B cell (primary cell): ENCODE measurements at regions not wholly inside any gene's neighbourhood (a gene's known extent, or its start where the extent isn't known, plus 50 kb on each side); places are given as distances from the start of the nearest gene placed in this dataset.

Experiments used
- ATAC-seq: fragments of 200-7000 bp; cut with Tn5 transposase; one replicate; pipeline ENCODE4 v1.10.0; 2021; ENCODE audit warnings: low read depth, mild to moderate bottlenecking, moderate number of reproducible peaks, moderate library complexity
- CTCF ChIA-PET: fragments of 350-600 bp; sonication (Branson Sonifier 250); formaldehyde crosslinking; loops from one replicate; lab custom pipeline; 2021; ENCODE audit warnings: antibody characterized with exemption, inconsistent platforms; lab: Charles Lee
- POLR2A ChIA-PET: fragments of 350-600 bp; sonication (Branson Sonifier 250); formaldehyde crosslinking; loops from one replicate; lab custom pipeline; 2021; ENCODE audit warnings: antibody characterized with exemption; lab: Charles Lee
- DNase-seq: peaks from one replicate; pipeline ENCODE4 v3.0.0; 2013
- H2AFZ ChIP-seq: 2 replicates; pipeline ENCODE4 v1.6.1; 2012; ENCODE audit warnings: mild to moderate bottlenecking, low read depth, low read length; ENCODE audit not compliant: insufficient read depth, poor library complexity, severe bottlenecking
- H3K27ac ChIP-seq, 2 donors: 1 replicate in 1 of 2; 2 replicates in 1 of 2; pipeline ENCODE4 v1.5.1; 2012 to 2013; ENCODE audit warnings: low read length in 2 of 2, mild to moderate bottlenecking in 2 of 2, moderate library complexity in 1 of 2
- H3K27me3 ChIP-seq, 4 experiments: fragments of 200-600 bp in 1 of 4; sonication (generic) in 1 of 4; replicated peaks in 1 of 4; 1 replicate in 2 of 4; 2 replicates in 2 of 4; pipeline versions ENCODE4 v1.6.1 to v1.7.0; 2013 to 2016; ENCODE audit warnings: low read length in 3 of 4, mild to moderate bottlenecking in 2 of 4, mixed read lengths in 1 of 4, moderate library complexity in 1 of 4; ENCODE audit not compliant: insufficient read depth in 4 of 4, control insufficient read depth in 3 of 4; ENCODE audit errors: control extremely low read depth in 1 of 4
- H3K36me3 ChIP-seq, 2 experiments: replicated peaks in 1 of 2; 1 replicate in 1 of 2; 2 replicates in 1 of 2; pipeline versions ENCODE4 v1.6.1 to v1.7.1; 2013; ENCODE audit warnings: low read length in 1 of 2; ENCODE audit not compliant: insufficient read depth in 2 of 2, control insufficient read depth in 1 of 2; ENCODE audit errors: control extremely low read depth in 1 of 2, extremely low read depth in 1 of 2
- H3K4me1 ChIP-seq, 2 donors: fragments of 200-600 bp in 1 of 2; sonication (generic) in 1 of 2; 1 replicate in 1 of 2; 2 replicates in 1 of 2; pipeline versions ENCODE4 v1.5.1 to v1.6.1; 2013 to 2017; ENCODE audit warnings: low read length in 2 of 2; ENCODE audit not compliant: control insufficient read depth in 2 of 2, insufficient read depth in 2 of 2
- H3K4me2 ChIP-seq: replicated peaks from 2 replicates; pipeline ENCODE3; 2012; ENCODE audit warnings: mild to moderate bottlenecking, low read depth, low read length; ENCODE audit not compliant: poor library complexity, severe bottlenecking
- H3K4me3 ChIP-seq, 5 experiments: fragments of 200-600 bp in 1 of 5; sonication (generic) in 1 of 5; 1 replicate in 3 of 5; 2 replicates in 2 of 5; pipeline versions ENCODE4 v1.5.1 to v1.7.0; 2011 to 2016; ENCODE audit warnings: low read length in 4 of 5, mild to moderate bottlenecking in 4 of 5, low read depth in 2 of 5, control low read depth in 1 of 5, moderate library complexity in 1 of 5; ENCODE audit not compliant: insufficient read depth in 1 of 5; ENCODE audit errors: control extremely low read depth in 1 of 5, extremely low read depth in 1 of 5
- H3K79me2 ChIP-seq: fragments of 200-600 bp; sonication (generic); one replicate; pipeline ENCODE4 v1.6.0; 2016; ENCODE audit warnings: low read length; ENCODE audit not compliant: control insufficient read depth, insufficient read depth
- H3K9ac ChIP-seq: fragments of 200-600 bp; sonication (generic); 2 replicates; pipeline ENCODE4 v1.6.1; 2017; ENCODE audit warnings: mild to moderate bottlenecking, low read length, moderate library complexity
- H3K9me3 ChIP-seq, 3 donors: one replicate each; pipeline versions ENCODE4 v1.6.1 to v1.7.1; 2013; ENCODE audit warnings: low read length in 2 of 3; ENCODE audit not compliant: control insufficient read depth in 2 of 3, insufficient read depth in 1 of 3; ENCODE audit errors: control extremely low read depth in 1 of 3
- H4K20me1 ChIP-seq: 2 replicates; pipeline ENCODE4 v1.6.0; 2012; ENCODE audit warnings: mild to moderate bottlenecking, low read length; ENCODE audit not compliant: insufficient read depth, control insufficient read depth, poor library complexity, severe bottlenecking
- H3K27ac Mint-ChIP-seq: one replicate; pipeline ENCODE4 v1.8.0; 2021; ENCODE audit warnings: mixed read lengths
- H3K27me3 Mint-ChIP-seq: one replicate; pipeline ENCODE4 v1.8.0; 2021; ENCODE audit warnings: mixed read lengths
- H3K4me1 Mint-ChIP-seq: one replicate; pipeline ENCODE4 v1.8.0; 2021; ENCODE audit warnings: mixed read lengths
- H3K4me3 Mint-ChIP-seq: one replicate; pipeline ENCODE4 v1.8.0; 2021; ENCODE audit warnings: mixed read lengths
- H3K9me3 Mint-ChIP-seq: one replicate; pipeline ENCODE4 v1.8.0; 2022; ENCODE audit warnings: mixed read lengths; ENCODE audit not compliant: insufficient read depth
- EZH2 ChIP-seq: IDR thresholded peaks from 2 replicates; pipeline ENCODE4 v1.6.1; 2012; ENCODE audit warnings: borderline replicate concordance, low read depth, mild to moderate bottlenecking, moderate library complexity, low read length; ENCODE audit not compliant: insufficient read depth, poor library complexity, severe bottlenecking
- WGBS: methylation state at CpG from one replicate; pipeline ENCODE4 v1.1.5; 2013; ENCODE audit warnings: missing lambda C conversion rate; ENCODE audit not compliant: insufficient coverage; 5-methylcytosine and 5-hydroxymethylcytosine counted together
- intact Hi-C: fragments of 100-400 bp; cut with micrococcal nuclease; formaldehyde crosslinking; loops from one replicate; pipeline ENCODE4 v1.10.0; 2022
- TF ChIP-seq, protein P1 (sequence below): fragments of 200-600 bp; IDR thresholded peaks from one replicate; pipeline ENCODE4 v1.8.0; 2022; ENCODE audit warnings: antibody characterized with exemption, mild to moderate bottlenecking

DNA sequence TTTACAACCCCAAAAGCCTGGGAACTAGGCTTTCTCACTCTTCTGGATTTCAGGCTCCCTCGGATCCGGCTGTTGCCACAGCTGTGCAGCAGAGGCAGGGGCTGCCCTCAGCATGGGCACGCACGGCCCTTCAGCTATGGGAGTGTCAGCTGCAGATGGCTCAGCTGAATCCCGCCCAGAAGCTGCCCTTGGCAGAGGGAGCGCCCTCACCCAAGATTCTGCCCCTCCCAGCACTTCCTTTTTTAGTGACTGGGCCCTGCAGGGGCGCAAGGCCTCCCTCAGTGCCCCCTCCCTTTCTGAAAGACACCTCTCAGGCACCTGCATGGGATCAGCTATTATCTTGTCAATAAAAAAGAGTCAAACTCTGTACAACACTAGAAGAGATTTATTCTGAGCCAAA lies 67.9 kb upstream of the THBS2 start:
- no peak for ATAC-seq
- Histone ChIP-seq H3K9me3 (peaks cover 0 to 6% (median 0%) of the 10 kb centered on the region in 3 donors), H3K79me2 (no peaks in the 10 kb centered on the region), H3K36me3 (no peaks in the 10 kb centered on the region), H3K4me3 (no peak overlapping the region), H4K20me1 (no peaks in the 10 kb centered on the region), H3K4me2 (no peak overlapping the region), H3K27ac (no peak overlapping the region), H3K4me1 (no peaks in the 10 kb centered on the region), H3K27me3 (no peaks in the 10 kb centered on the region), H2AFZ (no peak overlapping the region), H3K9ac (no peak overlapping the region)
- CTCF ChIA-PET, result no interaction called here
- H3K4me3 Mint-ChIP-seq, result no peak overlapping the region
- TF ChIP-seq EZH2, result no peak
- TF ChIP-seq, protein P1, sequence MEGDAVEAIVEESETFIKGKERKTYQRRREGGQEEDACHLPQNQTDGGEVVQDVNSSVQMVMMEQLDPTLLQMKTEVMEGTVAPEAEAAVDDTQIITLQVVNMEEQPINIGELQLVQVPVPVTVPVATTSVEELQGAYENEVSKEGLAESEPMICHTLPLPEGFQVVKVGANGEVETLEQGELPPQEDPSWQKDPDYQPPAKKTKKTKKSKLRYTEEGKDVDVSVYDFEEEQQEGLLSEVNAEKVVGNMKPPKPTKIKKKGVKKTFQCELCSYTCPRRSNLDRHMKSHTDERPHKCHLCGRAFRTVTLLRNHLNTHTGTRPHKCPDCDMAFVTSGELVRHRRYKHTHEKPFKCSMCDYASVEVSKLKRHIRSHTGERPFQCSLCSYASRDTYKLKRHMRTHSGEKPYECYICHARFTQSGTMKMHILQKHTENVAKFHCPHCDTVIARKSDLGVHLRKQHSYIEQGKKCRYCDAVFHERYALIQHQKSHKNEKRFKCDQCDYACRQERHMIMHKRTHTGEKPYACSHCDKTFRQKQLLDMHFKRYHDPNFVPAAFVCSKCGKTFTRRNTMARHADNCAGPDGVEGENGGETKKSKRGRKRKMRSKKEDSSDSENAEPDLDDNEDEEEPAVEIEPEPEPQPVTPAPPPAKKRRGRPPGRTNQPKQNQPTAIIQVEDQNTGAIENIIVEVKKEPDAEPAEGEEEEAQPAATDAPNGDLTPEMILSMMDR, result no peak
- no peak overlapping the region for H3K27ac Mint-ChIP-seq
- 73% methylated on average over 7 of the region's 7 CpGs for WGBS
- H3K4me1 Mint-ChIP-seq, result no peaks in the 10 kb centered on the region
- intact Hi-C loops, result no loop called here
- H3K9me3 Mint-ChIP-seq, result no peaks in the 10 kb centered on the region
- H3K27me3 Mint-ChIP-seq, result peaks cover 10% of the 10 kb centered on the region
- POLR2A ChIA-PET, result no interaction called here
- DNase-seq, result no peak

DNA sequence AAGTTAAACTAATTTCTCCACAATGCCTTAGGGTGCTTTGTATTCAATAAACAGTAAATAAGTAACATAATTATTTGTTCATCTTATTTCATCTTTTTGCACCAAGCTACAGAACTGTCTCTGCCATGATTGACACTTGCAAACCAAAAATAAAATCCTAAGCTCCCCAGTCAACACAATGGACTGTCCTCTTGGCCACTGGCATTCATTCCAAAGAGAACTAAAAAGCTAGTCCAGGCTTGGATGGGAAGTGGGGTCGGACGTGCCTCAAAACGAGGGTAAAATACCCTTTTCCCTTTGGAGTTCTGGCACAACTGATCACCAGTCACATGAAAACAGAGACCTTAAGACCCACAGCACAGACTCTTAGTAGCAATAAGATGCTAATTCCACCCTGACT lies 66.4 kb upstream of the THBS2 start:
- Histone ChIP-seq H3K4me3 (no peak overlapping the region), H4K20me1 (no peaks in the 10 kb centered on the region), H3K27ac (no peak overlapping the region), H3K36me3 (no peaks in the 10 kb centered on the region), H3K9ac (no peak overlapping the region), H3K4me1 (no peaks in the 10 kb centered on the region), H3K4me2 (no peak overlapping the region), H3K27me3 (no peaks in the 10 kb centered on the region), H3K9me3 (no peaks in the 10 kb centered on the region), H2AFZ (no peak overlapping the region), H3K79me2 (no peaks in the 10 kb centered on the region)
- intact Hi-C loops, result no loop called here
- Mint-ChIP-seq H3K4me1 (no peaks in the 10 kb centered on the region), H3K27me3 (peaks cover 10% of the 10 kb centered on the region), H3K27ac (no peak overlapping the region), H3K9me3 (no peaks in the 10 kb centered on the region), H3K4me3 (no peak overlapping the region)
- no peak for DNase-seq
- TF ChIP-seq EZH2, result no peak
- TF ChIP-seq, protein P1, result no peak
- no peak for ATAC-seq
- 100% methylated on average over 3 of the region's 3 CpGs for WGBS
- ChIA-PET CTCF (no interaction called here), POLR2A (no interaction called here)
